KMS-11 (cell line): ENCODE measurements at regions not wholly inside any gene's neighbourhood (a gene's known extent, or its start where the extent isn't known, plus 50 kb on each side); places are given as distances from the start of the nearest gene placed in this dataset.

Experiments used
- H2AFZ ChIP-seq: fragments of 200-600 bp; sonication (generic); 2 replicates; pipeline ENCODE4 v1.6.1; 2016; ENCODE audit warnings: antibody characterized with exemption, mixed run types, low read depth
- H3K27ac ChIP-seq: fragments of 200-600 bp; sonication (generic); 2 replicates; pipeline ENCODE4 v1.6.1; 2016; ENCODE audit warnings: mild to moderate bottlenecking, mixed run types
- H3K27me3 ChIP-seq: fragments of 200-600 bp; sonication (generic); 2 replicates; pipeline ENCODE4 v1.6.1; 2017; ENCODE audit warnings: mild to moderate bottlenecking, low read depth, mixed run types, moderate library complexity; ENCODE audit not compliant: insufficient read depth
- H3K36me3 ChIP-seq: fragments of 200-600 bp; sonication (generic); 2 replicates; pipeline ENCODE4 v1.6.1; 2017; ENCODE audit warnings: mild to moderate bottlenecking, mixed run types; ENCODE audit not compliant: insufficient read depth
- H3K4me1 ChIP-seq: fragments of 200-600 bp; sonication (generic); 2 replicates; pipeline ENCODE4 v1.6.1; 2016; ENCODE audit warnings: mild to moderate bottlenecking, low read depth, mixed run types; ENCODE audit not compliant: poor library complexity, severe bottlenecking
- H3K4me2 ChIP-seq: fragments of 200-600 bp; sonication (generic); 2 replicates; pipeline ENCODE4 v1.7.0; 2016; ENCODE audit warnings: mild to moderate bottlenecking, mixed run types
- H3K4me3 ChIP-seq: fragments of 200-600 bp; sonication (generic); IDR thresholded peaks from 2 replicates; pipeline ENCODE4 v1.6.1; 2017; ENCODE audit warnings: low read depth, low read length, mixed read lengths; ENCODE audit not compliant: insufficient read depth
- H3K79me2 ChIP-seq: fragments of 200-600 bp; sonication (generic); 2 replicates; pipeline ENCODE4 v1.6.1; 2016; ENCODE audit warnings: low read depth, mixed run types; ENCODE audit not compliant: insufficient read depth
- H3K9ac ChIP-seq: fragments of 200-600 bp; sonication (generic); 2 replicates; pipeline ENCODE4 v1.6.1; 2016; ENCODE audit warnings: mild to moderate bottlenecking, mixed run types
- H4K20me1 ChIP-seq: fragments of 200-600 bp; sonication (generic); 2 replicates; pipeline ENCODE4 v1.6.1; 2016; ENCODE audit warnings: mild to moderate bottlenecking, mixed run types; ENCODE audit not compliant: insufficient read depth
- TF ChIP-seq, protein P1 (sequence below): fragments of 200-600 bp; sonication (generic); conservative IDR thresholded peaks from 2 replicates; pipeline ENCODE4 v1.6.1; 2017; ENCODE audit warnings: low read depth, mild to moderate bottlenecking, antibody characterized with exemption, low read length, moderate library complexity, mixed read lengths

DNA sequence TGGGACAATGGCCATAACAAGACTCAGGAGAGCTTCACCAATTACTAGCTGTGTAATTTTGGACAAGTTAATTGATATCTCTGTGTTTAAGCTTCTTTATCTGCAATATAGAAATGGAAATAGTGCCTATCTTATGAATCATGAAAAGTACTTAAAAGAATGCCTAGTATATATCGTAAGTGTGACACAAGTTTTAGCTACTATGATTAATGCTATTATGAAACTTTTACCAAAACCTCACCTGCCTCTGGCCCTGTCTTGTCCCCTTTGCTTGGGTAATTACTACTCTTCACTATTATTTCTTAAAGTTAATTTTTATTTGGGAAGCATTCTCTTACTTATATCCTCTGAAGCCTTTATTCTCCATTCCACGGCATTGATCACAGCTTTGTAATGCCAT lies 75.0 kb upstream of the NETO1 start:
- Histone ChIP-seq H3K4me2 (no peak overlapping the region), H2AFZ (no peak overlapping the region), H3K79me2 (no peaks in the 10 kb centered on the region), H3K27ac (no peak overlapping the region), H3K9ac (no peak overlapping the region), H3K27me3 (no peaks in the 10 kb centered on the region), H3K4me3 (no peak overlapping the region), H3K36me3 (no peaks in the 10 kb centered on the region), H3K4me1 (no peaks in the 10 kb centered on the region), H4K20me1 (no peaks in the 10 kb centered on the region)
- TF ChIP-seq, protein P1, sequence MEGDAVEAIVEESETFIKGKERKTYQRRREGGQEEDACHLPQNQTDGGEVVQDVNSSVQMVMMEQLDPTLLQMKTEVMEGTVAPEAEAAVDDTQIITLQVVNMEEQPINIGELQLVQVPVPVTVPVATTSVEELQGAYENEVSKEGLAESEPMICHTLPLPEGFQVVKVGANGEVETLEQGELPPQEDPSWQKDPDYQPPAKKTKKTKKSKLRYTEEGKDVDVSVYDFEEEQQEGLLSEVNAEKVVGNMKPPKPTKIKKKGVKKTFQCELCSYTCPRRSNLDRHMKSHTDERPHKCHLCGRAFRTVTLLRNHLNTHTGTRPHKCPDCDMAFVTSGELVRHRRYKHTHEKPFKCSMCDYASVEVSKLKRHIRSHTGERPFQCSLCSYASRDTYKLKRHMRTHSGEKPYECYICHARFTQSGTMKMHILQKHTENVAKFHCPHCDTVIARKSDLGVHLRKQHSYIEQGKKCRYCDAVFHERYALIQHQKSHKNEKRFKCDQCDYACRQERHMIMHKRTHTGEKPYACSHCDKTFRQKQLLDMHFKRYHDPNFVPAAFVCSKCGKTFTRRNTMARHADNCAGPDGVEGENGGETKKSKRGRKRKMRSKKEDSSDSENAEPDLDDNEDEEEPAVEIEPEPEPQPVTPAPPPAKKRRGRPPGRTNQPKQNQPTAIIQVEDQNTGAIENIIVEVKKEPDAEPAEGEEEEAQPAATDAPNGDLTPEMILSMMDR = no peak

DNA sequence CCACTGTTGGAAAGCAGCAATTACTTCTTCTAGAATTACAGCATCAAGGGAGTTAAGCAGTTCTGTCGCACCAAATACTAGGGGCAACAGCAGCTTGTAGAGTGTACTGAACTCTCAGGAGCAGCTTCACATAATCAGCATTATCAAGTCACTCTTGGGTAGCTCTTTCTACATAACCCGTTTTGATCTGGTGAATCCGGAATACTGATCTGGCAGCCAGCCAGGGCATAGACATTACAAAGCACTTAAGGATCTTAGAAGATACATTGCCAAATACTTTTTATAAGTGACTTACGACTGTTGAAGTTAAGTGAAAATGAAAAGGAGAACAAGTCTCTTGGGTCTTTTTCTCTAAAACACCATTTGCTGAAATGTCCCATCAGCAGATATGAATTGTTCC lies 73.2 kb upstream of the NETO1 start:
- TF ChIP-seq, protein P1 = no peak
- no peaks in the 10 kb centered on the region for H3K4me1 ChIP-seq
- no peaks in the 10 kb centered on the region for H3K36me3 ChIP-seq
- no peaks in the 10 kb centered on the region for H3K79me2 ChIP-seq
- H3K27me3 ChIP-seq = no peaks in the 10 kb centered on the region
- no peak overlapping the region for H3K9ac ChIP-seq
- no peak overlapping the region for H3K4me3 ChIP-seq
- H3K27ac ChIP-seq = no peak overlapping the region
- H3K4me2 ChIP-seq = no peak overlapping the region
- H4K20me1 ChIP-seq = no peaks in the 10 kb centered on the region
- no peak overlapping the region for H2AFZ ChIP-seq

DNA sequence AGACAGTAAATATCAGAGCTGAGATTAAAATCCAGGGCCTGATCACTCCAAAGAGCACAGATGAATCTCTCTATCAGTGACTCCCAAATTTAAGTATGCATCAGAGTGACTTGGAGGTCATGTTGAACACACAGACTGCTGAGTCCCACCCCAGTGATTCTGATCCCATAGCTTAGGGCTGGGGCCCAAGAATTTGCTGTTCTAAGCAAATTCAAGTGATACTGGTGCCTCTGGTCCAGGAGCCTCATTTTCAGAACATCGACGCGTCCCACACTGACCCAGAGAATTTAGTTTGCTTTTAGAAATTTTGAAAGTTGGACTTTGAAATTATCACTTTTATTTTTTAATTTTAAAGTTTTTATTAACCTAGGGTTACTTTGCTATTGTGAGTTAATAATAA lies 72.7 kb upstream of the NETO1 start:
- no peak overlapping the region for H3K4me3 ChIP-seq
- TF ChIP-seq, protein P1 = no peak
- H3K27ac ChIP-seq = no peak overlapping the region
- H3K36me3 ChIP-seq = no peaks in the 10 kb centered on the region
- H2AFZ ChIP-seq = no peak overlapping the region
- no peaks in the 10 kb centered on the region for H3K79me2 ChIP-seq
- no peaks in the 10 kb centered on the region for H3K4me1 ChIP-seq
- H3K4me2 ChIP-seq = no peak overlapping the region
- H4K20me1 ChIP-seq = no peaks in the 10 kb centered on the region
- H3K27me3 ChIP-seq = no peaks in the 10 kb centered on the region
- no peak overlapping the region for H3K9ac ChIP-seq

DNA sequence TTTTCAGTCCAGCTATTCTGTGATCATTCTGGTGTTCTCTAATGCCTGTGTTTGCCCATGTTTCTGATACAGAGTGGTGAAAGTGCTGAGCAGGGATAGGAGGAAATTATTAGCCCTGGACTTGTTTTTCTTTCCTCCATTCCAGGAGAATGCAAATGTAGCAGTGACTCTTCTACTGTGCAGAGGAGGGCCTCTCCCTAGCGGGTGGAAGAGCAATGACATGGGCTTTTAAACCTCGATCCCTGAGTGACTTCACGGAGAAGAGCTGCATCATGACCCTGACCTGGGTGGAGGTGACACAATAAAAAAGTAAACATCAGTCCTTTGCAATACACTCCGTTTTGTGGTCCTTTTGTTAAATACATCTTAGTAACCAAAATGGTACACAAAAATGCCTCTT lies 68.0 kb upstream of the NETO1 start:
- no peak overlapping the region for H3K4me3 ChIP-seq
- H3K27me3 ChIP-seq = no peaks in the 10 kb centered on the region
- no peak overlapping the region for H2AFZ ChIP-seq
- no peak overlapping the region for H3K27ac ChIP-seq
- H3K4me2 ChIP-seq = no peak overlapping the region
- H3K4me1 ChIP-seq = no peaks in the 10 kb centered on the region
- H4K20me1 ChIP-seq = no peaks in the 10 kb centered on the region; the same call in 1 of the 2 replicates
- TF ChIP-seq, protein P1 = no peak
- no peaks in the 10 kb centered on the region for H3K79me2 ChIP-seq
- no peak overlapping the region for H3K9ac ChIP-seq
- no peaks in the 10 kb centered on the region for H3K36me3 ChIP-seq
